BE2C (cell line): ENCODE measurements at regions not wholly inside any gene's neighbourhood (a gene's known extent, or its start where the extent isn't known, plus 50 kb on each side); places are given as distances from the start of the nearest gene placed in this dataset.
A peak's percentile ranks its signal among the peaks of the same experiment; 100 is the strongest.

ENCODE experiments used
- DNase-seq: peaks from one replicate; pipeline ENCODE4 v3.0.0-alpha.2; 2020
- H3K27me3 ChIP-seq: fragments of 250-450 bp; sonication (Bioruptor Pico); 2 replicates; pipeline ENCODE4 v1.5.1; 2020; ENCODE audit warnings: mild to moderate bottlenecking
- H3K36me3 ChIP-seq: fragments of 250-450 bp; sonication (Bioruptor Pico); 2 replicates; pipeline ENCODE4 v1.5.1; 2020; ENCODE audit warnings: mild to moderate bottlenecking
- H3K4me1 ChIP-seq: fragments of 250-450 bp; sonication (Bioruptor Pico); 2 replicates; pipeline ENCODE4 v1.5.1; 2020
- H3K4me3 ChIP-seq: 2 replicates; pipeline ENCODE4 v1.5.1; 2011; ENCODE audit warnings: low read depth, low read length
- H3K9me3 ChIP-seq: fragments of 250-450 bp; sonication (Bioruptor Pico); 2 replicates; pipeline ENCODE4 v1.5.1; 2020
- TF ChIP-seq, protein P1 (sequence below): IDR thresholded peaks from 2 replicates; pipeline ENCODE4 v1.5.1; 2012; ENCODE audit warnings: mild to moderate bottlenecking, low read depth, low read length

DNA sequence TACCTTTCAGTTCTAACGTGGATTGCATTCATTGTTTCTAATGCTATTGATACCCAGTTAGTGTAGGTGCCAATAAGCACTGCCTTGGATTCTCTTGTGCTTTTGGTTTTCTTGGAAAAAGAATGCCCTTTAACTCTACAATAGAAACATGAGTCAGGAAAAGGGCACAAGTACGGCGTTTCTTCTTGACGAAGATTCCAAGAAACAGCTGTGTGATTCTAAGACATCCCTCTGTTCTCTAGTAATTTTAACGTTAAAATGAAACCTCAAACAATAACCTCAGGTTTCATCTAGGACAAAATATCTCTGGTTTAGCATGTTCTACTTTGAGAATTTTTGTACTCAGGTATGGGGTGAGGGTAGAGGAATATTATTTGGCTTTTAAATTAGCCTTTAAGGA is 540.5 kb upstream of the ATP11B start:
- H3K27me3 ChIP-seq: no peaks in the 10 kb centered on the region
- DNase-seq: no peak
- H3K4me3 ChIP-seq: no peak overlapping the region
- H3K4me1 ChIP-seq: no peaks in the 10 kb centered on the region
- no peaks in the 10 kb centered on the region for H3K36me3 ChIP-seq
- TF ChIP-seq, protein P1, sequence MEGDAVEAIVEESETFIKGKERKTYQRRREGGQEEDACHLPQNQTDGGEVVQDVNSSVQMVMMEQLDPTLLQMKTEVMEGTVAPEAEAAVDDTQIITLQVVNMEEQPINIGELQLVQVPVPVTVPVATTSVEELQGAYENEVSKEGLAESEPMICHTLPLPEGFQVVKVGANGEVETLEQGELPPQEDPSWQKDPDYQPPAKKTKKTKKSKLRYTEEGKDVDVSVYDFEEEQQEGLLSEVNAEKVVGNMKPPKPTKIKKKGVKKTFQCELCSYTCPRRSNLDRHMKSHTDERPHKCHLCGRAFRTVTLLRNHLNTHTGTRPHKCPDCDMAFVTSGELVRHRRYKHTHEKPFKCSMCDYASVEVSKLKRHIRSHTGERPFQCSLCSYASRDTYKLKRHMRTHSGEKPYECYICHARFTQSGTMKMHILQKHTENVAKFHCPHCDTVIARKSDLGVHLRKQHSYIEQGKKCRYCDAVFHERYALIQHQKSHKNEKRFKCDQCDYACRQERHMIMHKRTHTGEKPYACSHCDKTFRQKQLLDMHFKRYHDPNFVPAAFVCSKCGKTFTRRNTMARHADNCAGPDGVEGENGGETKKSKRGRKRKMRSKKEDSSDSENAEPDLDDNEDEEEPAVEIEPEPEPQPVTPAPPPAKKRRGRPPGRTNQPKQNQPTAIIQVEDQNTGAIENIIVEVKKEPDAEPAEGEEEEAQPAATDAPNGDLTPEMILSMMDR: no peak
- H3K9me3 ChIP-seq: no peaks in the 10 kb centered on the region

DNA sequence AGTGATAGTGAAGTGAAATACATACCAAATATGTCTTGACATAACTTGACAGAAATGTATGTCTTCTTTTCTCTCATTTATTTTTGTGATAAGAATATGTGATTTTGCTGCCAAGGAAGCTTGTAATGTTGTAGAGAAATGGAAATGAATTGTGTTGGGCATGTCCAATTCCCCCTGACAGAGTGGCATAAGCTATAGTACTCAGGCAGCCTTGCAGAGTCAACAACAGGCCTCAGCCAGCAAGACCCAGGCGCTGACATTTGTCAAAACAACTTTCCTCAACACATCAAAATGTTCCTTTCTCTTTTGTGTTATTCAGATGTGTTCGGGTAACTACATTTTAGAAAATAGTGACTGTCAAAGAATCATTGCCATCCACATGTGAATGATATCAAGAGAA is 538.1 kb upstream of the ATP11B start:
- H3K27me3 ChIP-seq: no peaks in the 10 kb centered on the region
- no peak overlapping the region for H3K4me3 ChIP-seq
- no peak for DNase-seq
- TF ChIP-seq, protein P1: no peak
- no peaks in the 10 kb centered on the region for H3K36me3 ChIP-seq
- H3K9me3 ChIP-seq: no peaks in the 10 kb centered on the region
- no peaks in the 10 kb centered on the region; the same call in none of the 2 replicates for H3K4me1 ChIP-seq

DNA sequence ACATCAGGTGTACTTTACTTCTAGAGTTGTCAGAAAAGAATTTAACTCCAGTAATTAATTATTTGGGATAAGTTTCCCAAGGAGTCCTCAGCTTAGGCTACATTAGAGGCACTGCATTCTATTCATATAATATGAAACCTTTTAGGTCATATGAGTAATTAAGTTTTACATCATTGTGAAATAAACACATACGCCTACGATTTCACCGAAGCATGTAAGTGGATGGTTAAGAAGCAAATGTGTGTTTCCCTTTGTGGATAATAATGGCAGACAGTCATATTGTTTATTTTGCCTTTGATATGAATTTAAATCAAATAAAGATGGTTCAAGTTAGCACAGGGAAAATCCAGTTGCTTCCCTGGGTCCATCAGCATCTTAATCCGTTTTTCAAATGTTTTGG is 535.9 kb upstream of the ATP11B start:
- Histone ChIP-seq H3K36me3 (no peaks in the 10 kb centered on the region), H3K9me3 (no peaks in the 10 kb centered on the region), H3K4me1 (peaks cover 9% of the 10 kb centered on the region), H3K27me3 (no peaks in the 10 kb centered on the region), H3K4me3 (no peak overlapping the region)
- TF ChIP-seq, protein P1: no peak
- no peak for DNase-seq

DNA sequence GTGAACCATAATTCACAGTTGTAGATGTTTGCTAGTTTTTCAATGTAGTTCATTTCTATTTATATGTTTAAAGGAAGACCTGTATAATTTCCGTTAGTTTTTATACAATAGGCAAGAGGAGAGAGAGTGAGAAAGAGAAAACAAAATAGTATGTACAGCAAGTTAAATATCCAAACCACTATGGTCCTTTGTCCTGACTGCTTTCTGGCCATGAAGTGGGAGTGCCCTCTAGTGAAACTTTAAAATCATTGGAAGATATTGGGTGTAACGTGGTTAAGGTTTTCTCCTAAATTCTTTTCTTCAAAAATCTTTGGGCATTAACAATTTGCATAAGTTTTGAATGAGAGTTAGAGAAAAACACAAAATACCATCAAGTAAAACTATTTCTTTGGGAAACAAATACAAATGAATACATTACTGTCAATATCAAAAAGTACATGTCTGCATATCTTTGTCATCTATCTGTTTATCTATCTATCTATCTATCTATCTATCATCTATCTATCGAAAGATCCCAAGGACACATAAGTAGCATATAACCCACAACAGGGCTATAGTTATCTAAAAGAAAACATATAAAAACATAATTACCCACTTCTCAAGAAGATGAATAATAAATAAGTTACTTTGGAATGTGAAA is 534.6 kb upstream of the ATP11B start:
- no peaks in the 10 kb centered on the region for H3K9me3 ChIP-seq
- no peaks in the 10 kb centered on the region for H3K36me3 ChIP-seq
- no peak overlapping the region for H3K4me3 ChIP-seq
- H3K27me3 ChIP-seq: no peaks in the 10 kb centered on the region
- H3K4me1 ChIP-seq: peaks cover 9% of the 10 kb centered on the region
- DNase-seq: no peak
- TF ChIP-seq, protein P1: peak; percentile 80

DNA sequence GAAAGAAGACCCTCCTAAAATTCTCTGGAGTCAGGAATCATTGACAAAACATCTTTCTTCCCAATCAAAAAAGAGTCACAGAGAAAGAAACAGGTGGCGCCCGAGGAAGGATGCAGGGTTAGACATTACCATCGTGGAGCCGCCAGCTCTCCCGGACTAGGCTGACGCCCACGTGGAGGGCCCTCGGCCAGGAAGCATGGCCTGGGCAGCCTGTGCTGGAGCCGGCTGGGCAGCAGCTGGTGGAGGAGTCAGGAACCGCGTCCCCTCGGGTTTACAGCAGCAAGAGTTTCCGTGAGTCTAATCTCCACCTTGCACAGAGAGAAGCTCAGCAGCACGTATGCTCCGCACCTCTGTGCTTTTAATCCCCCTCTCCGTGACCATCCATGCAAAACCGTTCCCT is 533.7 kb upstream of the ATP11B start:
- Histone ChIP-seq H3K36me3 (no peaks in the 10 kb centered on the region), H3K9me3 (no peaks in the 10 kb centered on the region), H3K4me3 (no peak overlapping the region), H3K27me3 (no peaks in the 10 kb centered on the region), H3K4me1 (peaks cover 9% of the 10 kb centered on the region)
- DNase-seq: peak; percentile 53
- TF ChIP-seq, protein P1: no peak

DNA sequence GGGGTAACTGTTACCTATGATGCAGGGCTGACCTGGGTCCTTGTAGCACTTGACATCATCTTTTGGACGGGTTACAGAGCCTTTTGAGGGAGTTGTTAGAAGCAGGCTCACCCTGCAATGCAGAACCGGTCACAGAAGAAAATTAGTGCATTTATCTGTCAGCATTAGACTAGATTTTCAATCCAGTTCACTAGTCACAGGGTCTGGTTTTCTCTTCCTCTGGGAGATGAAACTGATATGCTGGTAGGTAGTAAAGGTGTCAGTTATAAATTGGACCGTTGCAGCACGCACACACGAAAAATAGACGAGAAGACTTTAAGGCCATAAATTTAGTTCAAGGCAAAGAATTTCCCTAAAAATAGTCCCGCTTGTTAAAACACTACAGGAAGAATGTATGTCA is 532.3 kb upstream of the ATP11B start:
- Histone ChIP-seq H3K9me3 (no peaks in the 10 kb centered on the region), H3K27me3 (no peaks in the 10 kb centered on the region), H3K4me1 (peaks cover 9% of the 10 kb centered on the region), H3K4me3 (no peak overlapping the region), H3K36me3 (no peaks in the 10 kb centered on the region)
- TF ChIP-seq, protein P1: no peak
- DNase-seq: no peak
